A673 (cell line): ENCODE measurements at regions not wholly inside any gene's neighbourhood (a gene's known extent, or its start where the extent isn't known, plus 50 kb on each side); places are given as distances from the start of the nearest gene placed in this dataset.

ENCODE experiments used
- BruUV-seq: library from RNA; stranded (reverse); fragments of 400-500 nt; replicated peaks from 2 replicates; lab custom pipeline; 2021; lab: Mats Ljungman, UMichigan
- CTCF ChIA-PET: fragments of 300-600 bp; sonication (Branson Sonifier 250); formaldehyde crosslinking; loops from one replicate; lab custom pipeline; 2022; ENCODE audit warnings: antibody characterized with exemption; lab: Charles Lee
- POLR2A ChIA-PET: fragments of 300-600 bp; sonication (Branson Sonifier 250); formaldehyde crosslinking; loops from one replicate; lab custom pipeline; 2022; ENCODE audit warnings: antibody characterized with exemption; ENCODE audit not compliant: low non-redundant PET; lab: Charles Lee
- DNase-seq: peaks from one replicate; pipeline ENCODE4 v3.0.0-alpha.2; 2015; ENCODE audit warnings: low spot score
- H3K27ac ChIP-seq: fragments of 200-600 bp; sonication (generic); 2 replicates; pipeline ENCODE4 v1.5.1; 2016; ENCODE audit warnings: mixed run types, low read depth, mild to moderate bottlenecking, mixed read lengths, antibody characterized with exemption, low read length; ENCODE audit not compliant: poor library complexity, severe bottlenecking
- H3K27me3 ChIP-seq: fragments of 200-600 bp; sonication (generic); replicated peaks from 2 replicates; pipeline ENCODE4 v1.6.1; 2017; ENCODE audit warnings: mixed run types, low read depth, mild to moderate bottlenecking, mixed read lengths, antibody characterized with exemption, low read length; ENCODE audit not compliant: insufficient read depth, poor library complexity
- H3K36me3 ChIP-seq: fragments of 200-600 bp; sonication (generic); 2 replicates; pipeline ENCODE4 v1.6.1; 2016; ENCODE audit warnings: mixed run types, mild to moderate bottlenecking, mixed read lengths, antibody characterized with exemption, low read length; ENCODE audit not compliant: insufficient read depth, poor library complexity, severe bottlenecking
- H3K4me1 ChIP-seq: fragments of 200-600 bp; sonication (generic); 2 replicates; pipeline ENCODE4 v1.6.1; 2017; ENCODE audit warnings: mixed run types, mild to moderate bottlenecking, mixed read lengths, antibody characterized with exemption, low read length; ENCODE audit not compliant: insufficient read depth, poor library complexity, severe bottlenecking
- H3K4me3 ChIP-seq: fragments of 200-600 bp; sonication (generic); 2 replicates; pipeline ENCODE4 v1.5.1; 2016; ENCODE audit warnings: low read depth, mixed run types, mild to moderate bottlenecking, mixed read lengths, low read length; ENCODE audit not compliant: poor library complexity, severe bottlenecking
- H3K9me3 ChIP-seq: fragments of 200-600 bp; sonication (generic); 2 replicates; pipeline ENCODE4 v1.6.1; 2016; ENCODE audit warnings: mixed run types, low read depth, mild to moderate bottlenecking, mixed read lengths, antibody characterized with exemption, low read length; ENCODE audit not compliant: poor library complexity, severe bottlenecking
- CTCF ChIP-seq: fragments of 300-800, 200-600 bp; sonication (generic); conservative IDR thresholded peaks from 2 replicates; pipeline ENCODE4 v1.5.1; 2017; ENCODE audit warnings: low read depth, mild to moderate bottlenecking, antibody characterized with exemption, low read length, moderate library complexity, mixed read lengths
- EZH2 ChIP-seq: fragments of 200-600 bp; sonication (generic); IDR thresholded peaks from 2 replicates; pipeline ENCODE4 v1.6.1; 2017; ENCODE audit warnings: borderline replicate concordance, low read depth, mild to moderate bottlenecking, mixed read lengths, antibody characterized with exemption, low read length; ENCODE audit not compliant: poor library complexity, severe bottlenecking
- intact Hi-C: fragments of 100-400 bp; cut with micrococcal nuclease; formaldehyde crosslinking; loops from one replicate; pipeline ENCODE4 v1.10.0; 2022; ENCODE audit not compliant: unreplicated experiment

GRCh38 chr7:104264285-104264684 is 56.5 kb upstream of the ORC5 start:
- no peaks in the 10 kb centered on the region for H3K9me3 ChIP-seq
- no peak for DNase-seq
- no TSS peak for BruUV-seq
- H3K4me3 ChIP-seq = no peak overlapping the region
- H3K27me3 ChIP-seq = peaks cover 11% of the 10 kb centered on the region
- intact Hi-C loops = no loop called here
- H3K27ac ChIP-seq = no peak overlapping the region
- TF ChIP-seq CTCF (no peak), EZH2 (no peak)
- H3K4me1 ChIP-seq = no peaks in the 10 kb centered on the region
- CTCF ChIA-PET = no interaction called here
- H3K36me3 ChIP-seq = no peaks in the 10 kb centered on the region
- POLR2A ChIA-PET = no interaction called here

DNA sequence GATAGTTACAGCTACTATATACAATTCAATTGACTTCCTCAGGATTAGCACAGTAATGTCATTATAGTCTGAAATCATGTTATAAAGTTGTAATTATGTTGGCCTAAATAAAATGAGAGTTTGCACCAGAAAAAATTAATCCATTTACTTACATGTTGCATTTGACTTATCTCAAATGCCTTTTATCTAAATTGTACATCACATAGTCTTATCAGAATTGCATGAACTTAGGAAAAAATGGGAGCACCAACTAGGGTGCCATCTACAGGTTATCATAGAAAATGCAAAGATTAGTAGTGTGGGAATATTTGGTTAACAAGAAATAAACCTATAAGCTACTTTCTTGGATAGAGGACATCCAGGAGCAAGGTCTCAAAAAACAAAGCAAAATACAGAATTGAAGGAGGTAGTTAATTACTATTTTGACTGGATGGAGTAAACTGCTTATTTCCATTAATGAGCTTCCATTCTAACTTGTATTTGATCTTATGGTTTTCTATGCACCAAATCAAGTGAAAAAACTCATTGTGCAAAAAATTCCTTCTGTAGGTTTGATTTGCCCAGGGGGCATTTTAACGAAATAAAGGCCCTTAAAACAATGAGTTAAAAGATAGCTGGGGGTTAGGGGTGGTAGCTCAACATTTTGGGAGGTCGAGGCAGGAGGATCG is 60.0 kb upstream of the ORC5 start:
- no TSS peak for BruUV-seq
- Histone ChIP-seq H3K27me3 (peaks cover 15% of the 10 kb centered on the region), H3K4me3 (no peak overlapping the region), H3K36me3 (no peaks in the 10 kb centered on the region), H3K9me3 (no peaks in the 10 kb centered on the region), H3K27ac (no peak overlapping the region), H3K4me1 (no peaks in the 10 kb centered on the region)
- peak; percentile 40 for DNase-seq
- intact Hi-C loops = loop anchor here (5.0 kb wide), 1 partner anchor 696 kb away; no protein-coding TSS in a partner anchor
- POLR2A ChIA-PET = no interaction called here
- CTCF ChIA-PET = interaction anchor here (0.5 to 1.5 kb wide), 4 partner anchors 36 to 800 kb away, joined by 3 to 9 read pairs (median 6); no protein-coding TSS in a partner anchor
- no peak for TF ChIP-seq EZH2
- TF ChIP-seq CTCF = peak; percentile 71

DNA sequence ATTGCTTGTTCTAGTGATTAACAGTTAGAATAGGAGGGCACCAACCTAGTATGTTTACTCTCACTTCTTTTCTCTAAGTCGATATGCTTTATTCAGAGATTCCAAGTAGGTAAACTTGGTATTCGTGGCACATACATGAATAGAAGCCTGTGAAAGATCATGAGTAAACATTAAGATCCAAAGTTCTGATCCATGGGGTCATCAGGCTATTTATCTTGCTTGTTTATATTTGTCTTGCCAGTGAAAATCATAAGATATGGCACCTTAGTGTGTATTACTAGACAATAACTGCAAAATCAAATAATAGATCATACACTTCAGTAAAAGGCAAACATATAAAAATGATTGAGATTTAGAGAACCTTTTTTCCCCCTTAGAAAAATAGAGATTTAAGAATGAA is 56.5 kb upstream of the LHFPL3 start:
- no peak for DNase-seq
- Histone ChIP-seq H3K36me3 (no peaks in the 10 kb centered on the region), H3K27ac (no peak overlapping the region), H3K4me3 (no peak overlapping the region), H3K27me3 (peaks cover 15% of the 10 kb centered on the region), H3K4me1 (no peaks in the 10 kb centered on the region), H3K9me3 (no peaks in the 10 kb centered on the region)
- no TSS peak for BruUV-seq
- ChIA-PET POLR2A (no interaction called here), CTCF (no interaction called here)
- TF ChIP-seq EZH2 = no peak
- no peak for TF ChIP-seq CTCF
- intact Hi-C loops = no loop called here
